ENCODE measurements at regions not wholly inside any gene's neighbourhood (a gene's known extent, or its start where the extent isn't known, plus 50 kb on each side); places are given as distances from the start of the nearest gene placed in this dataset.
"Not testable (repeated sequence)": the region's sequence is repeated elsewhere in the genome, so short reads cannot be mapped to it uniquely, and the experiment has no call there.

DNA sequence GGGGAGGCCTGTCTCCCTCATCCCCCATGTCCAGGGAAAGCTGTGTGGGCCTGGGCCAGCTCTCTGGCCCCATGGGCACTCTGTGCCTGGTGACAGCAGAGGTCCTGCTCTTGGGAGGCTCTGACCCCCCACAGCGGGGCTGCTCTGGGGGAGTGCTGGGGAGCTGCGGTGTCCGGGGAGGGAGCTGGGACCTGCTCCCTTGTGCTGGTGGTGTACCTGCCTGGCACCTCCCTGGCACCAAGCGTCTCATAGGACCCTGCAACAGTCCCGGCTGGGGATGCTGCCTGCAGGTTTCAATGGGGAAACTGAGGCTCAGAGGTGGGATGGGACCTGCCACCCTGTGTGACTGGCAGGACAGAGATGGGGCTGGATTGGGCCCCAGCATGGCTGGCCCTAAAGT, 111.3 kb downstream of the KIF26A start:
- DNase-seq (ENCODE audit: low read depth), result no peak

DNA sequence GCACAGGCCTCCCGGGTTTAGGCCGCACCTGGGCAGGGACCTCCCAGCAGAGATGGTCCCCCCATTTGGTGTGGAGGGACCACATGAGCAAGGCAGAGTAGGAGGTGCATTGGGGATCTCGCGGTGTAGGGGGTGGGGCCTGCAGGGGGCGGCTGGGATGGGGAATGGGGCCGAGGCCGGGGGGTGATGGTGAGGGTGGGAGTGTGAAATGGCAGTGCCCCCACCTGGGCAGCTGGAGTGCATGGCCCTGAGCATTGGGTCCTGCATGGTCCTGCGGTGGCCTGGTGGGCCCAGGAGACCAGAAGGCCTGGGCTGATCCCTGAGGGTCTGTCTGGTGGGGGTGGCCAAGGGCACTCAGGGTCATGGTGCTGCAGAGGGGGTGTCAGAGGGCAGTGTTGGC, 111.8 kb downstream of the KIF26A start:
- DNase-seq (ENCODE audit: low read depth), result no peak

- no peak for DNase-seq (ENCODE audit: low read depth)
Measured at GRCh38 chr14:104252256-104253215, 114.1 kb downstream of the KIF26A start.

GRCh38 chr14:104253223-104253822, 114.9 kb downstream of the KIF26A start:
- no peak for DNase-seq (ENCODE audit: low read depth)

GRCh38 chr14:104253901-104254353, 115.5 kb downstream of the KIF26A start:
- DNase-seq (ENCODE audit: low read depth), result no peak

DNA sequence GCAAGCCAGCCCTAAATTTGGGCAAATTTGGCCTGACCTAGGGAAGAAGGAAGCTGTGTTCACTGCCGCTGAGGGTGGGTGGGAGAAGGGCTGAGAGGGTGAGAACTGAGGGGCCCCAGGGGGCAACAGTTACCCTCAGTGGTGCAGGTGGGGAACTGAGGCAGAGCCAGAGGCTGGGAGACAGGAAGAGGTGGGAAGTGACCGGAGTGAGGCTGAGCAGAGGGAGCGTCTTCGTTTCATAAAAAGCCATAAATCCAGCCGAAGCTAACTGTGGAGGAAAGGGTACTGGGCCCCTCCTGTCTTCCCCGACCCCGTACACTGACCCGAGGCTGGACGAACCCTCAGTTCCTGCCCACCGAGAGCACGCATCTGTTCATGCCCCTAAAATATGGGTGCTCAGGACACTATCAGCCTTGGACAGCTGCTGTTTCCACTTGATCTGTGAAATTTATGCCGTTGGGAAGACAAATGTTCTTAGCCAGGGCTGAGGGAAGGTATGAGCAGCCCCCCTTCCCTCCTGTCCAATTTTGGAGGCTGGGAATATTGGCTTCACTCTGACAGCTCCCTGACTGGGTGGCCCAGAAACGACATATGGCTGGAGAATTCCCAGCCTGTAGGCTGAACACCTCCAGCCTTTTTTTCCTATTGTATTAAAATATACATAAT, 116.5 kb downstream of the KIF26A start:
- DNase-seq (ENCODE audit: low read depth), result no peak

- DNase-seq (ENCODE audit: low read depth), result no peak
Measured at GRCh38 chr14:104256025-104256424, 117.6 kb downstream of the KIF26A start.

DNA sequence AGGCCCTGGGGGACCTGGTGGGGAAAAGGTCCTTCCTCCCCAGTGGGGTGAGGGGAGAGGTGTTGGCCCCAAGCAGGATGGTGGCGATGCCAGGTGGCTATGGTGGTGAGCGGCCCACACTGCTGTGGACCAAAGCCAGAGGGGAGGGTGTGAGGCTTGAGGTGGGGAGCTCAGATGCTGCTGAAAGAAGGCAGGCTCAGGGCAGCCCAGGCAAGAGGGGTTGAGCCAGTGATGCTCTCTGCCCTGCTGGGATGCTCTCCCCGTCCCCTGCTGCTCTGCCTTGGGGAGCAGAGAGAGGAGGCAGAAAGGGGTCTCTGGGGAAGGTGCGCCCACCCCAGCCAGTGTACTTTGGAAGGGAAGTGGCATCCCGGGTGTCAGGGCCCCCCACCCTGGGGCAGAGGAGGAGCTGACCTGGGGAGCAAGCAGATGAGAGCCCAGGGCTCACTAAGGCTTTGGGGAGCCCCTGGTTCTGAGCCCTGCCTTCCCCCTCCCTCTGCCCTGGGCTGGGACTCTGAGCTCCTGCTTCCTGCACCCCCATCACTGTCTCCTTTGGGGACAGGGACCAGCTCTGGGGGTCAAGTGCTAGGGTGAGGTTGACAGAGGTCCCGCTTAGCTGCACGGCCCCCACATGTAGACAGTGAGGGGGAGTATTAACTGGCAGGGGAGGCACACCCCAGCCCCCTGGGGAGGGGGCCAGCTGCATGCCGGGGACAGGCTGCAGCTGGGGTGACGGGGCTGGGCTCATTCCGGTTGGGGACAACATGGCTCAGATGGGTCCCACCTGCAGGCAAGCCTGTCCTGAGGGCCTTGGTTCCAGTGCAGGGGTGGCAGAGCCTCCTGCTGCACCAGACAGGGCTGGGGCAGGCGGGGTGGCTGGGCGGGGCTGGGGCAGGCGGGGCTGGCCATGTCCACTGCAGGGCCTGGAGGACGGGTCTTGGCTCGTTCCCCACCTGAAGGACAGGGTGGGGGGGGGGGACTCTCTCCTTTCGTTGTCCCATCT, 124.4 kb downstream of the KIF26A start:
- no peak for DNase-seq (ENCODE audit: low read depth)

GRCh38 chr14:104263675-104264358, 125.4 kb downstream of the KIF26A start:
- no peak for DNase-seq (ENCODE audit: low read depth)

- no peak for DNase-seq (ENCODE audit: low read depth)
Measured at GRCh38 chr14:104264495-104265265, 126.3 kb downstream of the KIF26A start.

DNA sequence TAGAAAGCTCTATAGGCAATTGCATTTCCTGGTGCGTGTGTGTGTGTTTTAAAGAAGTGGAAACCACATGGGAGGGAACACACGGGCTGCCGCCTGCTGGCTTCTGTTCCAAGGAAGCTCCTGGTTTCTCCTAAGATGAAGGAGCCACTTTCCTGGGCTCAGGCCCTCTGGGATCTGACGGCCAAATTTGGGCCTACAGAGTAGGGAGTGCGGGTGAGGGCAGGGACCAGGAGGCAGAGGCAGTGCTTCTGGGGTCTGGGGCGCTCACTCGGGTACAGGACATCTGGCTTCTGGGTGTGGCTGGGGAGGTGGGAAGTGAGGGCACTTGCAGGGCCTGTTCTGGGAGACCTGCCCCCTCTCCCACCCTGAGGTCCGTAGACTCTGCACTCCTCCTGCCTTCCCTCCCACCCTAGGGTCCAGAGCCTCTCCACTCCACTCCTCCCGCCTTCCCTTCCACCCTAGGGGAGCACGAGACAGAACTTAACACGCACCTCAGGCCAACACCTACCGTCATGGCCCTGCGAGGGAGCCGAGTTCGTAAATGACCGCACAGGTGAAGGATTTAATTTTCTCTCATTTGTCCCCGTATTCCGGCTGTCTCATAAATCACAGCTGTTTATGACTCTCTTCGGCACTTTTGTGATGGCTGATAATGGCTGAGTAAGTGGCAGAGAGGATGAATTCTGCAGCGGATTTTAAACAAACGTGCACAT, 127.7 kb downstream of the KIF26A start:
- no peak for DNase-seq (ENCODE audit: low read depth)

DNA sequence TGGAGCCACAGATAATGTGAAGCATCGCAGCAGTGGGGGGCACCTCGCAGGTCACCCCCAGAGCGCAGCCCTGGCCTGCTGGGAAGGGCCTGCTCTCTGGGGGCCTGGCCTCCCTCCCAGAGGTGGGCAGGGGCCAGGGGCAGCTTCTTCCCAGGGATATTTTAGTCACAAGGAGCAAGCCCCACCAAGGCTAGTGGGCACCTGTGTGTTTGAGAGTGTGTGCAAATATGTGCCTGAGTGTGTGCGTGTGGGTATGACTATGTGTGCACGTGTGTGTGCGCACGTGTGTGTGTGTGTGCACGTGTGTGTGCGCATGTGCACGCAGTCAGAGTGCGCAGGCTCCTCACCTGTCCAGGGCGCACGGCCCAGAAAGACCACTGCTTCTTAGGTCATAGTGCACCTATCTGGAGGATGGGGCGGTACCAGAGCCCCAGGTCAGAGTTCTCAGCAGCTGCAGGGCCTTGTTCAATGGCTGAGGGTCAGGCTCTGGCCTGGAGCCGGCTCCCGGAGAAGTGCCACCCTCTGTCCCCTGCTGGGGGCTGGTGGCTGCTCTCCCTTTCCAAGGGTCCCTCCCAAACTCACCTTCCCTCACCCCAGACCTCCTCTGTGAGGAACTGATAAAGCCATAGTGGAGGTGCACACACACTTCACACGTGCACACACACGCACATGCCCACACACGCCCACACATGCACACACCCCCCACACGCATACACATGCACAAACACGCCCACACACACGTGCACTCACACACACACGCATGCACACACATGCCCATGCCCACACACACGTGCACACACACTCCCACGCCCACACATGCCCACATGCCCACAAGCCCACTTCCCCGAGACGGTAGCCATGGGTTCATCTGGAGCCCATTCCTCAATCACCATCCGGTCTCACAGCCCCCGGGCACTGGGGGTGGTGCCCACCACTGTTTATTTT, 128.5 kb downstream of the KIF26A start:
- DNase-seq (ENCODE audit: low read depth), result no peak

DNA sequence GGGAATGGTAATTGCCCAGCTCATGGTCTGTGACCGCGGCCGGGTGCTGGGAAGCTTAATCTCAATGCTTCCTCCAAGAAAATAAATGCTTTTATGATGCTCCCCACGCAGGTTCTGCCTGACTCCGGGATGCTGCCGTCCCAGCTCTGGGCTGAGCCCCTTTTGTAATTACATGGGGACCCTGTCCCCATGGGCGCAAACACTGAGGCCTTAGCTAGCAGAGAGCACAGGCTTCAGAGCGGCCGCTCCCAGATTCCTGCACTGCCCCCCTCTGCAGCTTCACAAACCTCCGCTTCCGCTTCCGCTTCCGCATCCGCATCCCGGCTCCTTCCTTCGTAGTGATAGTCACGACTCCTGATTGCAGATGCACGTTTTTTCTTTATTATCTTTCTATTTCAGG, 129.5 kb downstream of the KIF26A start:
- DNase-seq (ENCODE audit: low read depth), result no peak

GRCh38 chr14:104268295-104268694, 129.9 kb downstream of the KIF26A start:
- no peak for DNase-seq (ENCODE audit: low read depth)

GRCh38 chr14:104268725-104269436, 130.5 kb downstream of the KIF26A start:
- no peak for DNase-seq (ENCODE audit: low read depth)

DNA sequence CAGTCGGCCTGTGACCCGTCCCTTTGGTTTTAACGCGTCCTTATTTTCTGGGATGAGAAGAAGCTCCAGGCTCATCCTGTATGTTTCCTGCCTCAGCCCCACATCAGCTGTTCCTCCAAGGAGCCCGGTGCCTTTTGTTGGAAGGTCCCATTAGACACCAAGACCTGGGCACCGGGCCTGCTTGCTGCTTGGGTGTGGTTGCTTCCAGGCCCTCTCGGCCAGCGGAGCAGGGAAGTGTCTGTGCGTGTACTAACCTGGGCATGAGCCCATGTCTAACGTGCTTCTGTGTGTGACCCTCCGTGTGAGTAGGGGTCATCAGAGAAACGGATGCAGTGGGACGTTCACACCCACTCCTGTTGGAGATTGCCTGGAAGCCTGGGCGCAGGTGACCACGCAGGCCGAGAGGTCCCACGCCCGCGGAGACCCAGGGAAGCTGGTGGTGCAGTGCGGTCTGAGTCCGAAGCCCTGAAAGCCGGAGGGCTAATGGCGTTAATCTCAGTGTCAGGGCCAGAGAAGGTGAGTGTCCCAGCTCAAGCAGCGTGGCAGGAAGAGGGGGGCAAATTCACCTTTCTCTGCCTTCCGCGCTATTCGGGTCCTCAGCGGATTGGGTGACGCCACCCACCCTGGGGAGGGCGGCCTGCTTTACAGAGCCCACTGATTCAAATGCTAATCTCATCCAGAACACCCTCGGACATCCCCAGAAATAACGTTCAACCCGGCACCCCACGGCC, 131.3 kb downstream of the KIF26A start:
- DNase-seq (ENCODE audit: low read depth), result not testable (repeated sequence)

DNA sequence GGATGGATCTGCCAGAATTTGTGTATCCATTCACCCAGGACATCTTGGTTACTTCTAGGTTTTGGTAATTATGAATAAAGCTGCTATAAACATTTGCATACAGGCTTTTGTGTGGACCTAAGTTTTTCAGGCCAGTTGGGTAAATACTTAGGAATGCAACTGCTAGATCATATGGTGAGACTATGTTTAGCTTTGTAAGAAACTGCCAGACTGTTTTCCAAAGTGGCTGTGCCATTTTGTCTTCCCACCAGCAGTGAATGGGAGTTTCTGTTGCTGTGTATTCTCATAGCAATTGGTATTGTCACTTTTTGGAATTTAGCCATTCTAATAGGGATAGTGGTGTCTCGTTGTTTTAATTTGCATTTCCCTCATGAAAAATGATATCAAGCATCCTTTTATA, 133.0 kb downstream of the KIF26A start:
- no peak for DNase-seq (ENCODE audit: low read depth)
